ENCODE measurements at regions not wholly inside any gene's neighbourhood (a gene's known extent, or its start where the extent isn't known, plus 50 kb on each side); places are given as distances from the start of the nearest gene placed in this dataset.

DNA sequence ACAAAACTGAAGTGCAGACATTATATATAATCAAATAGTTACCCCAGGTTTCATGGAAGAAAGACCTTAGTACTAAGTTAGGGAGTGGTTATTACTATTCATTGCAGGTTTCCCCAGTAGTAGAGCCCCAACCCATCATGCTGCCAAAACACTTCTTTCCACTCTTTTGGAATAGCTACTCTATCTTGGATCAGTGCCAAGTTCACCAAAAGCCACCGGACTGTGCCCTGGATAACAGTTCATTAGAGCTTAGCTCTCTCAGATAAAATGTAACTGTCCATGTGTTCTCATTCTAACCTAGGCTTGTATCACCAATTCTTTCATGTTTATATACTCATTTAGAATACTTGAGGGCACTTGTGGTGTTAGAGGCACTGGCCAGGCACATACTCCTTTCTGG, 540.1 kb upstream of the C16orf82 start:
- Histone ChIP-seq H3K9me3 (no peaks in the 10 kb centered on the region), H3K27ac (no peak overlapping the region), H3K36me3 (no peaks in the 10 kb centered on the region), H3K27me3 (no peaks in the 10 kb centered on the region), H3K4me3 (no peak overlapping the region), H3K4me1 (no peaks in the 10 kb centered on the region)
- no peak for DNase-seq
- no peak for TF ChIP-seq POLR2A (IDR thresholded peaks at IDR 0.05)
- TF ChIP-seq, protein P1, sequence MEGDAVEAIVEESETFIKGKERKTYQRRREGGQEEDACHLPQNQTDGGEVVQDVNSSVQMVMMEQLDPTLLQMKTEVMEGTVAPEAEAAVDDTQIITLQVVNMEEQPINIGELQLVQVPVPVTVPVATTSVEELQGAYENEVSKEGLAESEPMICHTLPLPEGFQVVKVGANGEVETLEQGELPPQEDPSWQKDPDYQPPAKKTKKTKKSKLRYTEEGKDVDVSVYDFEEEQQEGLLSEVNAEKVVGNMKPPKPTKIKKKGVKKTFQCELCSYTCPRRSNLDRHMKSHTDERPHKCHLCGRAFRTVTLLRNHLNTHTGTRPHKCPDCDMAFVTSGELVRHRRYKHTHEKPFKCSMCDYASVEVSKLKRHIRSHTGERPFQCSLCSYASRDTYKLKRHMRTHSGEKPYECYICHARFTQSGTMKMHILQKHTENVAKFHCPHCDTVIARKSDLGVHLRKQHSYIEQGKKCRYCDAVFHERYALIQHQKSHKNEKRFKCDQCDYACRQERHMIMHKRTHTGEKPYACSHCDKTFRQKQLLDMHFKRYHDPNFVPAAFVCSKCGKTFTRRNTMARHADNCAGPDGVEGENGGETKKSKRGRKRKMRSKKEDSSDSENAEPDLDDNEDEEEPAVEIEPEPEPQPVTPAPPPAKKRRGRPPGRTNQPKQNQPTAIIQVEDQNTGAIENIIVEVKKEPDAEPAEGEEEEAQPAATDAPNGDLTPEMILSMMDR (IDR thresholded peaks at IDR 0.05) = no peak

DNA sequence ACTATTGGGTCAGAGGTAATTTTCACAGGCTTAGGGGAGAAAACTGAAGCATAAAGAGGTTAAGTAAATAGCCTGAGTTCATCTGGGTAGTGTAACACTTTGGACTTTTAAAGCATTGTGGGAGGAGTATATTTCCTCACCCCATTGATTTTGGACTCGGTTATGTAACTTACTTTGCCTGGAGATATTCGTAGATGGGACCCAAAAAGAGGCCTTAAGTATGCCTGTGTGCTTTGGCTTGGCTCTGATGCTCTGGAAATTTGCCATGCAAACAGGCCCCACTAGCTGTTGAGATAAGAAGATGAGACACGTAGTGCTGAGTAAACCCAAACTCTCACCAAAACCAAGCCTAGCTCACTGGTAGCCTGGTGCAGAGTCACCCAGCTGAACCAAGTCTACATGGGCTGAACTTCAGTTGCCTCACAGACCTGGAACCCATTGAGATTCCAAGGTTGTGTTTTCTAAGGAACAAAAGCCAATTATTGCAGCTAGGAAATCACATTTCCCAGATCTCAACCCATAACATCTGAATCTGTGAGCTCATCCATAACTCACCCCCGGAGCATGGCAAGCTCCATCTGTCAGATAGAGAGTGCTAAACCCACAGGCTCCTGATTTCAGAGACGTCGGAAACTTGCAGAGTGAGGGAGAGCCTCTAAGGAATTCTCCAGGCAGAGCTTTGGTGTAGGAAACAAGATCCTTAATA, 536.0 kb upstream of the C16orf82 start:
- Histone ChIP-seq H3K4me3 (no peak overlapping the region), H3K9me3 (no peaks in the 10 kb centered on the region), H3K4me1 (no peaks in the 10 kb centered on the region), H3K36me3 (no peaks in the 10 kb centered on the region), H3K27ac (no peak overlapping the region), H3K27me3 (no peaks in the 10 kb centered on the region)
- TF ChIP-seq, protein P1 (IDR thresholded peaks at IDR 0.05) = no peak
- no peak for TF ChIP-seq POLR2A (IDR thresholded peaks at IDR 0.05)
- DNase-seq = no peak

DNA sequence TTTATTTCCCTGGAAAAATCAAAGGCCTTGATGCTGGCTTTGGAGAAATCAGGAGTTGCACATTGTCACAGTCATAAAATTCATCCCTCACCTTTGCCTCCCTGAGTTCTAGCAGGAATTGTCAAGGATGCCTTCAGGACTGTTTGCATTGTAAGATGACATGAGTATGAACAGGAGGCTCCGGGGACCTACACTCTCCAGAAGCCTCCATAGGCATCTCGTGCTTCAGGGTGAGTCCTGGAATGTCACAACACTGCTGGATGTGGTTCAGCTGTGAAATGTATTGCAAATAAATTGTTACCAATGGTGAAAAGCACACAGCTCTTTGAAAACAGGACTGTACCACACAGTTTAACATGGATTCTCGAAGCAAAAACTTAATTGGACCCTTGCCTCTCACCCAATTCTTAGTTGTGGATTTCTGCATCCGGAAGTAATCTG, 535.4 kb upstream of the C16orf82 start:
- Histone ChIP-seq H3K27me3 (no peaks in the 10 kb centered on the region), H3K4me3 (no peak overlapping the region), H3K4me1 (no peaks in the 10 kb centered on the region), H3K9me3 (no peaks in the 10 kb centered on the region), H3K27ac (no peak overlapping the region), H3K36me3 (no peaks in the 10 kb centered on the region)
- no peak for TF ChIP-seq POLR2A (IDR thresholded peaks at IDR 0.05)
- TF ChIP-seq, protein P1 (IDR thresholded peaks at IDR 0.05) = no peak
- no peak for DNase-seq

DNA sequence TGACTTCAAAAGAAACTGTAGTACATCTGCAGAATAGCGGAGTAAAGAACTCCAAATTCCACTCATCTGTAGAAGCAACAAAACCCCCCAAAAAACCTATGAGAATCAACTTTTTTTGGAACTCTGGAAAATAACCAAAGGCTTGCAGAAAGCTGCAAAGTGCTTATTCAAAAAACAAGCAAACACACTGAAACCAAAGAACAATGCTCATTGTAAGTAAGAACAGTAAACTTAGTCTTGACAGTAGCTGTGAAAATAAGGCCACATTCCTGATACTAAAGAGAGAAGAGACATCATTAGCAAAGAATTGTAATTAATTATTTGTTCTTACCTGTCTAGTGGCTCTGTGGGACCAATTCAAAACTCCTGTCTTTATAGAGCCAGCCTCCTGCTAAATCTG, 534.3 kb upstream of the C16orf82 start:
- H3K27ac ChIP-seq = no peak overlapping the region
- no peaks in the 10 kb centered on the region for H3K4me1 ChIP-seq
- no peaks in the 10 kb centered on the region for H3K36me3 ChIP-seq
- H3K4me3 ChIP-seq = no peak overlapping the region
- TF ChIP-seq POLR2A (IDR thresholded peaks at IDR 0.05) = no peak
- TF ChIP-seq, protein P1 (IDR thresholded peaks at IDR 0.05) = no peak
- H3K9me3 ChIP-seq = no peaks in the 10 kb centered on the region
- DNase-seq = no peak
- no peaks in the 10 kb centered on the region for H3K27me3 ChIP-seq

DNA sequence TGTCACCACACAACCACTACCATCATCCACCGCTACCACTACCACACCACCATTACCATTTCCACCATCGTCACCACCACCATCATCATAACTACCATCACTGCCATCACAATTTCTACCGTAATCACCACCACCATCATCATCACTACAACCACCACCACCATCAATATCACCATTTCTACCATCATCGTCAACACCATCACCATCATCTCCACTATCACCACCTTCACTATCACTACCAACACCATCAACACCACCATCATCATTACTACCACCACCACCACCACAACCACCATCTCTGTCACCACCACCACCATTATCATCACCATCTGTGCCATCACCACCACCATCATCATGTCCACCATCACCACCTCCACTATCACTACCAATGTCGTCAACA, 524.5 kb upstream of the C16orf82 start:
- Histone ChIP-seq H3K4me3 (no peak overlapping the region), H3K9me3 (no peaks in the 10 kb centered on the region)
- TF ChIP-seq, protein P1 (IDR thresholded peaks at IDR 0.05) = no peak
- no peak for TF ChIP-seq POLR2A (IDR thresholded peaks at IDR 0.05)

More for the DNA sequence above, 524.5 kb upstream of the C16orf82 start:
- Histone ChIP-seq H3K27ac (no peak overlapping the region), H3K27me3 (no peaks in the 10 kb centered on the region), H3K4me1 (no peaks in the 10 kb centered on the region), H3K36me3 (no peaks in the 10 kb centered on the region)
- no peak for DNase-seq
